ENCODE measurements at regions not wholly inside any gene's neighbourhood (a gene's known extent, or its start where the extent isn't known, plus 50 kb on each side); places are given as distances from the start of the nearest gene placed in this dataset.
"Not testable (repeated sequence)": the region's sequence is repeated elsewhere in the genome, so short reads cannot be mapped to it uniquely, and the experiment has no call there.

DNA sequence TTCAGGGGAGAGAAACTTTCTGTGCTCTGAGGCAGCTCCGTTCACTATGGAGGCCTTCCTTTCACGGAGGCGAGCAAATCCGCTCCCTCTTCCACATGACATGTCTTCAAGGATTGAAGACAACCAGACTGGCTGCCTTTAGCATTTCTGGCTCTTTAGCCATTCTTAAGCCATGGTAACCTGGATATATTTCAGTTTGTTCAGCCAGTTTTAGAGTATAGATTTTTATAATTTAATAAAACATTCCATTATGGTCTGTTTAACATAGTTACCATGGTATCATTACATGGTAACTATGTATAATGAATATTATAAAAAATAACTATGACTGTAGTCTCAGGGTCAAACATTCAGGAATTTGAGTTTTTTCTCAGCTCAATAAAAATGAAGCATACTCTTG lies 54.2 kb upstream of the NFIA start:
- DNase-seq, result no peak

DNA sequence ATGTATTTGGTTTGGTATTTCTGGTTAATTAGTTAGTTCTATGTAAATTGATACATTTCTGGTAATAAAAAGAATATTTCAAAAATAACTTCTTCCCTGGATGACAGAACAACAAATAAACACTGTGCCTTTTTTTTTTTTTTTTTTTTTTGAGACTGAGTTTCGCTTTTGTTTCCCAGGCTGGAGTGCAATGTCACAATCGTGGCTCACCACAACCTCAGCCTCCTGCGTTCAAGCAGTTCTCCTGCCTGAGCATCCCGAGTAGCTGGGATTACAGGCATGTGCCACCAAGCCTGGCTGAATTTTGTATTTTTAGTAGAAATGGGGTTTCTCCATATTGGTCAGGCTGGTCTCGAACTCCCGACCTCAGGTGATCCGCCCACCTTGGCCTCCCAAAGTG lies 64.3 kb upstream of the NFIA start:
- DNase-seq, result not testable (repeated sequence)

DNA sequence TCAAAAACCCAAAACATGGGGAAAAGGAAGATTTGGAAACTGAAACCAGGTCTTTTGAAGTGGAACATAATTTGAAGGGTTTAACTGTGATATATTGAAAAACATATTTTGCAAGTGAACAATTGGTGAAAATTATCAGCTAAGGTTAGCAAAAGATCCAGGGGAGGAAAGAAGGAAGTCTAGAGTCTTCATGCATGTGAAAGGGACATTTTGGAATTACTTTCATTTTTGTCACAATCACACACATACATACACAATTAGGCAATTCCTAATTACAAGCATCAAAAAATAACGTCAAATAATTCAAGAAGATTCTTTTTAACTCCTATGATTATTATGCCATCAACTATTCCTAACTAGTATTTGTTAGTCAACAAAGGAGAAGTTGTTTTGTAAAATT lies 64.7 kb upstream of the NFIA start:
- no peak for DNase-seq

DNA sequence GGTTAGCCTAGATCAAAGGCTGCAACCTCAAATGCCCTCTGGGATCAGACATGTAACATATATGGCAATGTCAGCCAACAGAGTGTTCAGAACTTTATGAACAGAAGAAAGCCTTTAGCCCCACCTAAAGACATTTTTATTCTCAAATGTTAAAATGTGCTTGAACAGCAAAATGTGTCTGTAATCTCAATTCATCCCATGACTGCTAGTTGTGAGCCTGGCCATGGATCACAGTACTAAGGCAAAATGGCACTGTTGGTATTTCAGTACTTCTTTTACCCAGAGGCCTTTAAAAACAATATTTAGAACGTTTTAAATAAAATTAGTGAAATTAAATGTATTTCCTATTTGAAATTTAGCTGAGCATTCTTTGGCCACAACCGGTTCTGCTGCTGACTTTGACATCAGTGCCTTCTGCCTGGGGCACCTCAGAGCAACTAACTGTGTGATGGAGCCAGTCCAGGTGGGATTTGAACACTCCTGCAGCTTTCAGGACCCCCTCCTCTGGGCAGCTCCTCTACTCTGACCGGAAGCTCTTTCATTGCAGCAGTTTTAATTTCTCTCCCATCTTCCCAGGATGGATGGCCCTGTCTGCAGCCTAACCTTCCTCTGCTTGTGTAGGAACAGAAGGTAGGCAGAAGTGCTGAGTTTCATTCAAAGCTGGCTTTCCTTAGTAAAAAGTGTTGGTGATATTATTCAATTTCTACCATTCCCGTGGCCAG lies 68.3 kb upstream of the NFIA start:
- no peak for DNase-seq

DNA sequence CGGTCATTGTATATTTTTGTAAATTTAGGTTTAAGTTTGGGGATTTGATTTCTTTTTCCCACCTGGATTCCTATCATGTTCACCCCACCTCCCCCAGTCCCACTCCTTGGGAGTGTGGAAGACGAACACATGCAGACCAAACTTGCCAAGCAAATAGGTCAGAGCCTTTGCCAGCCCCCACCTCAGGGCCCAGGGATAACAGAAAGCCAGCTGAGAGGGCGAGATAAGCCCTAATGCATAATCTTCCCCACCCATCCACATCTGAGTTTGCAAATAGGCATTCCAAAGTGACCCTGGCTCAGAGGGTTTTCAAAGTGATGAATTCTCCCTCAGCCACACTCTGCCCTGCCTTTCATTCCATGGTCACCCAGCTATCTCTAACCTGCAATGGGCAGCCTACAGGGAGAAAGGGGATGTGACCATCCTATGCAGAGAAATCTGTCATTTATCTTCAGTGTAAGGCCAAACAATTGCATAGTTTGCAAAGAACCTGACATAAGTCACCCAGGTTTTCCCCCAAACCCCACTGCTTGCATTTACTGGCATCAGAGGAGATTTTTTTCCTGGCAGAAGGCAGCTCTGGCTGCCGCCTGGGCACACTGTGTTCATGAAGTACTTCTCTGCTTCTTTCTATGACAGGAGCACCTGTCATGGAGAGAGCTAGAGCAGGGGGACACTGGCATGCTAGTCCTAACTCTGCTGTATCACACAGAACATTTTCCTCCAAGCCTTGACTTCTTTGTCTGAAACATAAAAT lies 69.0 kb upstream of the NFIA start:
- no peak for DNase-seq

DNA sequence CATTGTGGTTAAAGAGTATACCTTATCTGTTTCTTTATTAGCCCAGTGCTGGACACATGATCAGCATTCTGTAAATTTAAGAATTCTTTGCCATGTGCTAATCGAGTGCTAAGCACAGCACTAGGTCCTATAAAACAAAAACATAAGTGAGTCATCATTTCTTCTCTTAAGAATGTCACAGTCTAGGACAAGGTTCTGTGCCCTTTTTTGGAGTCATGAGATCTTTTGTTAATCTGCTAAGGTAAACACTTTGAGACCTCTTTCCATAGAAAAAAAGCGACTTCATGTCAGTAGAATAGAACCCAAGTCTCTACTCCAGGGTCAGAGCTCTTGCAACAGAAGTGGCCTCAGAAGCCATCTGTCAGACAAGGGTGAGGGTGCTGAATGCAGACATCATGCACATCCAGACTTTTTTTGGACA lies 70.0 kb upstream of the NFIA start:
- no peak for DNase-seq

DNA sequence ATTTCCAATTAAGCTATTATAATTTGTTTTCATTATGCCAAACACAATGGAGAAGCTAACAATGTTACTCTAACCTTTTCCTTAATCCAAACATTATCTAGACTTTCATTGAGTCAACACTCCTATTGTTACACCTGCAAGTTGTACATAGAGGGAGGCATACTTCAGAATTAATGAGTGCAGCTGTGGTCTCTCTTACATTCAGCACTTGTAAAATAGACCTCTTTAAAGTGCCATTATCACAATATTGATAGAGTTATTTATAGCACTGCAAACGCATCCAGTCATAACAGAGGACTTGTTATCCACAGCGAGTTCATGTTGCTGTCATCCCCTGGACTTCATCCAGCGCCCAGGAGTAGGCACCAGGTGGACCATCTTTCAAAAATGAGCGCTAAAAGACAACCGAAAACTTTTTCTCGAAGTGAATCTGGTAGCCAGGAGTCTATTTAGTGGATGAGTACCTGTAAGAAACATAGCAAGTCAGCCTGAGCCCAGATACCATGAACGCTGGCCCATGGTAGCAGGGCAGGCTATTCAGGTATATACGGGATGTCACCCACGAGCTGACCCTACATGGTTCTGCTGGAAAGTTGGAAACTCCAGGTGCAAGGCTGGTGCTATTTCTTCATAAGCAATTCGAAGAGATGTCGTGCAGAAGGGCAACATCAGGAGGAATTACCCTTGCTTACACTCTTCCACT lies 70.6 kb upstream of the NFIA start:
- DNase-seq, result no peak

DNA sequence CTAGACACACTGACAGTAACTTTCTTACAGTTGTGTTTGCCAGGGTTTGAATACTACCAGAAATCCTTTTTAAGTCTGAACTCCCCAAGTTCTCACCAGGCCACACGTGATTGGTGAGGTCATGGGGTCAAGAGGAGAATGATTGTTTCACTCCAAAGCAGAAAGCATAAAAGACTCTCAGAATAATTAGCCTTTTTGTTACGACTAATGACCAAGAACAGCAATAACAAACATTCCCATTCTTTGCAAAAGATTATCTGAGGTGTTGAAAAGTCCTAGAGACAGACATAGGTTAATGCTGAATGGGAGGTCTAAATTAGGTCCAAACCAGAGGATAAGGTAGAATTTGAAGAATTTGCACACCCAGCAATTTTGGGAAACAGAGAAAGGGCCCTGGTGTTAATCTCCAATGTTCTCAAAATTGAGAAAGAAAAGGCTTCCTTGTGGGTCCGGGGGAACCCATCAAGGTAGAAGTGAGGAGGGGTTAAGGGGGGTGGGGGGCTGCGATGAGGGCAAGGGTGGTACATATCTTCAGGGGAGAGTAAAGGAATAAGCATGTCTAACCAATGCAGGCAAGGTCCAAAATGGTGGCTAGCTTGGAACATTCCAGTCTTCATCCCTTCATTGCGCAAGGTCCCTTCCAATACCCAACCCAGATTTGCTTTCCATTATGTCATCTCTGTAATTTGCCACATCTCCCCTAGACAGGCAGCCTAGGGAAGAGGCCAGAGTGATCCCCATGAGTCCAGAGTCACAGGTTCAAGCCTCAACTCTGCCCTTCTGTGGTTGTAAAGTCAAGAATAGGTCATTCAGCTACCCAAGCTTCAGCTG lies 74.6 kb upstream of the NFIA start:
- no peak for DNase-seq

DNA sequence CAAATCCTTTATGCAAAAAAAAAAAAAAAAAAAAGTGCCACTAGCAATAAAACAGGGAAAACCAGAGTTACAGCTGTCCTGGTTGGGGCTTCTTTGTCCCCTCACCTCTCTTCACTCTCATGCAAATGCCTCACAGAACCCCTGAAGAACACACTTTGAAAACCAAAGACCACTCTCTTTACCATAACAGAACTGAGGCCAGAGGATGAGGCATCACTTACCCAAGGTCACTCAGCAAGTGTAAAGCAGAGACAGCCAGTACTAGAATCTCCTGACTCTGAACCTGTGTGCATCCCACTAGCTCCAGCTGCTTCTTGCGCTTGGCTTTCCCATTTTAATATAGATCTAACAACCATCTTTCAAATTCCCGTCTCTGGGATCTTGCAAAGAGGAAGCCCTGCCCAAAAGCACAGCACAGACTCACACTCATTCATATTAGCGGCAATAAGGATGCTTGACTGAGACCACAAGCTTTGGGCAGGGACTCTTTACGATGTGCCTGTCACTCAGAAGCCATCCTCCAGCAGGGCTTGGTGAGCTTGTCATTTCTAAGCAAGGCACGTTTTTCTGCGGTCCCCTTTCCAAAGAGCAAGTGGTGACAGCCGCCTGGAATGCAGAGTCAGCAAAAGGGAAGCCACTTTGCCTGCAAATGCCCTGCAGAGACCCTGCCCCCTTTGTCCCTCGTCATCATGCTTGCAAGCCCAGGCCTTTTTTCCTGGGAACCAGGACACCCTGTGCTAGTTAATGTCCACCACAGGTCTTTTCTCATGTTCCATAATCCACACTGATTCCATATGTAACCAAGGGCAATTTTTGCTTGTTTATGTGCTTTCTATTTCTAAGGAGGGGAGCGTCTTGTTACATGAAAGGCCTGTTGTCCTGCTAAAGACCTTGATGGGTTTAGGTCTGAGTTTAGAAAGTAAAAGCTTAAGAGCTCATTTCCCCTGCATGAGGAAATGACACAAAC lies 76.5 kb upstream of the NFIA start:
- DNase-seq, result no peak

DNA sequence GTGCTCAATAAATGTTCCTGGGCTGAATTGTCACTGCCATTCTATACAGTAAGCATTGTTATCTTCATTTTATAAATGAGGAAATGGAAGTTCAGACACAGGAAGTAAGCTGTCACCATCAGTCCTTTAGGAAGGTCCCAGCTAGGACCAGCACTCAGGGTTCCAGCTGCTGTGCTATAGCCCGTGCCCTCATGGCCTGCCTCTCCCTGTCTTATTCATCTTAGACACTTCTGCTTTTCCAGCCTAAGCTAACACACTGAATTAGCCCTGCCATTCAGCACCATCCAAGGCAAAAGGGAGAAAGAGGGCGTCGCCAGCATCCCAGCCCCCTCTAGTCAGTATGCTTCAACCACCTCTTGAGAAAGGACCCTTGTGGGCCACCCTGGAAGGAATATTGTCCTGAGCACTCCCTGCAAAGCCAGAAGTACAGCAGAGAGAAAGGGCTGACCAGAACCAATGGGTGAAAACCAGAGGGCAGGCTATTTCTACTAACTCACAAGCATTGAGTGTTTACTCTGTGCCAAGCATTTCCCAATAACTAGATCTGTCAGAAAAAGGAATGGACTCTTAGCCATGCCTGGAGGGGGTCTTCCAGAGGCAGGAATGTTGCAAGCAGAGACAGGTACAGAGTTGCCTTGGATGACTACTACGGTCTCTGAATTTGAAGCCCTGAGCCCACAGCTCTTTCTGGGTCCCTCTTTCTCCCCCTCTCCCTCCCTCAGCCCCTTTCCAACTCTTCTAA lies 77.9 kb upstream of the NFIA start:
- no peak for DNase-seq

DNA sequence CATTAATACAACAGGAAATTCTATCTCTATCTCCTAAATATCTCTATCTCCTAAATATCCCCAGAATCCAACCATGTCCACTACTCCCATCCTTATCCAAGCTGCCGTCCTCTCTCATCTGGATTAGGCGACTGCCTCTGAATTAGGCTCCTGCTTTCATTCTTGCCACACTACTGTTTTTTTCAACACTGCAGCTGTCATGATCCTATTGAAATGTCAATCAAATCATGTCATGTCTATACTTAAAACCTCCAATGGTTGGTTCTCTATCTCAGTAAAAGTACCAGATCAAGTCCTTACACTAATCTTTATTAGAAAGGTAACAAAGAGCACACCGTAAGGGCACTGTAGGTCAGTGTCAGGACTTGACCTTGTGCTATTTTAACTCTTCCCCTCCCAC lies 82.0 kb upstream of the NFIA start:
- no peak for DNase-seq

DNA sequence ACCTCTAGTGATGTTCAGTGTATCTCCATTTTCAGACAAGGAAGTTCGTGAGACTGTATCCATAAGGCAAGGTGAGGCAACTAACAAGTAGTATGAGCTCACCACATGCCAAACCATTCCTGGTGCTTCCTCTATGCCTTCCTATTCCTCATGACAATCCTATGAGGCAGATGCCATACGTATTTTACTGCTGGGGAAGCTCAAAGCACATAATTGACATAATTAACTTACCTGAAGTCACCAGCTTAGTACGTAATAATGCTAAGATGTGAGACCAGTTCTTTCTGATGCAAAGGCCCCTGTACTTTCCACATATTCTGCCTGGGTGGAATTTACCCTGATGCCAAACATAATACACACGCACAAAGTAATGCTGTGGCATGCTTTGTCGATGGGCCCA lies 83.6 kb upstream of the NFIA start:
- no peak for DNase-seq

DNA sequence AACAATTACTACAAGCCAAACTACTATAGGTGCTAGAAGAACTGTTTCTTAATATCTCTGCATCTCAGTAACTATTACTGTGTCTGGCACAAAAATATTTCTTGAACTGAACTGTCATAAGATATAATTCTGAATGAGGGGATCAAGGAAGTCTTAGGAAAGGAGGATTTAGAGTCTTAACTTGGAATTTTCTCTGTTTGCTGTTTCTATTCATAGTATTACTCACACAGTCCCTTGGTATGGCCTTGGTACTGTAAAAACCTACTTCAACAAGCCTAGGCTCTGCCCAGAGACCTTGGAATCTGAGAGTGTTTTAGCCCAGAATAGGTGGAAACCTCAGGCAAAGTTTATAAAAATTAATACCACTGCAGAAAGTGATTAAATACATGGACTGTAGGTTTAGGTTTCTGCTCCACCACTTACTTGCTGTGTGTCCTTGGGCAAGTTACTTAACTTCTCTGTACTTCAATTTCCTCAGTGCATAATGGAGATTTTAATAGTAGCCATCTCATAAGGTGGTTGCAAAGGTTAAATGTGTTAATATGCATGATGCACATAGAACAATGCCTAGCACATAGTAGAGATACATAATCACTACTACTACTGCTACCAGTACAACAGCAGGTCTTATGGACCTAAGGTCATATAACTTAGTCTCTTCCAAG lies 87.4 kb upstream of the NFIA start:
- DNase-seq, result no peak

DNA sequence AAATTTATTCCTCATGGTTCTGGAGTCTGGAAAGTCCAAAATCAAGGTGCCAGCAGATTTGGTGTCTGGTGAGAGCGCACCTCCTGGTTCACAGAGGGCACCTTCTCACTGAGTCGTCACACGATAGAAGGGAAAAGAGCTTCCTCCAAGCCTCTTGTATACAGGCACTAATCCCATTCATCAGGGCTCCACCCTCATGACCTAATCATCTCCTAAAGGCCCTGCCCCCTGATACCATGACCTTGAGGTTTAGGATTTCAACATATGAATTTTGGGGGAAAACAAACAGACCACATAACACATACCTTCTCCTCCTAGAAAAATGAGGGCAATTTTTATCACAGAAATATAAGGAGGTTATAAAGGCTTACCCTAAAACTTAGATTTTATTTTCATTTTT lies 88.0 kb upstream of the NFIA start:
- DNase-seq, result no peak

DNA sequence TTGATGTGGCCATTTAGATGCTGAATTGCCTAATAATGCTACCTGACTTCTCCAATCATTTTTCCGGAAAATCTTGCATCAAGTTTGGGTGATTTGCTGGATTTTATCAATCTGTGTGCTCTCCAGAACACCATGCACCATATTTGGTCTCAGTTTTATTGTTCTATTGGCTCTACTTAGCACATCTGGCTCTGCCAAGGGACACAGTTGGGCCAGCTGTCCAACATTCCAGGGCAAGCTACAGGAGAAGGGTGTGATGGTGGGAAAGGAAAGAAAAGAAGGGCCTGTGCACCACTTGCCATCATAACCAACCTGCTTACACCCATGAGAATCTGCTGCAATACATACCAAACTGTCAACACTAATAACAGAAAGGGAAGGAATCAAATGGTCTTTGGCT lies 90.2 kb upstream of the NFIA start:
- no peak for DNase-seq

DNA sequence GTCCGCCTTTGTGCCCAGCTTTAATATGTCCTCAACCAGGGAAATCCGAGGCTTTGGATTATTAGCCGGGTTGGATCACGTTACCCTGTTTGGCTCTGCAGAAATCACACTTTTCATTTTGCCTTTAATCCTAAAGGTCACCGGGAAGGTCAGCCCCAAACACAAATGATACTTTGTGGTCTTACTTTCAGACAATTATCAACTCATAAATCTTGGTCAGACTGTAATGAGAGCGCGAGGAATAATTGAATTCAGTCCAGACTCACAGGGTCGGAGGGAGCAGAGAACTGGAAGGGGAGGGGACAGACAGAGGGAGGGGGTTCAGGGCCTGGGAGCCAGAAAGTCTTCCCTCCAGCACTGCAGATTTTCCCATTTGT lies 91.7 kb upstream of the NFIA start:
- no peak for DNase-seq

DNA sequence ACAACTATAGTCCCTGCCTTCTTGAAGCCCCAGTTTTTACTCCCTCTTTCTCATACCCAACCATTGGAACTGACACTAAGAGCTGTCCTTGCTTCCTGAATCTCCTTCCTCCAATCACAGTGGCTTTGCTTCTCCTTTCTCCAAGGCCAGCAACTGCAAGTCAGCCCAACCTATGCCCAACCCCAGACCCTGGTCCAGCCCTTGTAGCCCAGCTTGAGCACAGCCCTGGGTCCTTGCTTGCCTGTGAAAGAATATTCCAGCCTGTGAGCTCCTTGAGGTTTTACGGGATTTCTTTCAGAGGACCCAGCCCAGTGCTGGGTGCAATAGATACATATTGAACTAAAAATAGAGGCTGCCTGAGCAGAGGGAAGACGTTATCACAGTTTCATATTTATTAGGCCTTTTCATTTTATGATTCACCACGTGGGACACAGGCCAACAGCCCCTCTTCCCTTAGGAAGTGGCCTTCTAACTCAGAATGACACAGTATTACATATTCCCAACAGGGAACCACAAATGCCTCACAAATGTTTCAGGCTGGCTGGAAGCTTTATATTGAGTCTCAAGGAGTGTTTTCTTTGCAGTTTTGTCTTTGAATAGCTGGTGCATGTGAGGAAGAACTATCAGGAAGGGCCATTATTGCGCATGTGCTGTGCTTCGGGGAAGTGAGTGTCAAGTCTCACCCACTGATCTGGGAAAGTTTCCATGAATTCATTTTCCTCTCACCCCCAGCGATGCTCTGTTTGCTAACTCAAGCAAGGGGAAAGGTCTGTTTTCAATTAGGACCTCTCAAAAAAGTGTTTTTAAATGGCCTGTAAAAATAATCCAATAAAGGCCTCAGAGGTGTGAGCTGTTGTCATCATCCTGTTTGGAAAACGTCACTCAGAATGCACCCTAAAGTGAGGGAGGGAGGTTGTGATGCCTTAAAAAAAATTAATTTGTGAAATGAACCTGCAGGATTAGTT lies 92.3 kb upstream of the NFIA start:
- DNase-seq, result no peak

DNA sequence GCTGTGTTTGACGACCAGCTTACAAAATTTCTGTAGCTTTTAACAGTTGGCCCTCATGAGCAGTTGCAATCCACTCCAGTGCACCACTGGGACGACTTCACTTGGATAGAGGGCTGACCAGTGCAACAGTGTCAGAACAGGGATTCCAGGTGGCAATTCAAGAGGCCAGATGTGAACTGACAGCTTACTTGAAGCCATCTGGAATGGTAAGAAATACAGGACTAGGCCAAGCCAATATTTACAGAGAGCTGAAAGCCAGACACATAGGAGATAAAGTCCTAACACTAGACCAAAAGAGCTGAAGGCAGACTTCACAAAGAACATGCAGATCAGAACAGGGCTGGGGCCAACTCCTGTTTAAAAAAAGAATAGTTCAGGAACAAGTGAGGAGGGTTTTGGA lies 93.5 kb upstream of the NFIA start:
- no peak for DNase-seq

DNA sequence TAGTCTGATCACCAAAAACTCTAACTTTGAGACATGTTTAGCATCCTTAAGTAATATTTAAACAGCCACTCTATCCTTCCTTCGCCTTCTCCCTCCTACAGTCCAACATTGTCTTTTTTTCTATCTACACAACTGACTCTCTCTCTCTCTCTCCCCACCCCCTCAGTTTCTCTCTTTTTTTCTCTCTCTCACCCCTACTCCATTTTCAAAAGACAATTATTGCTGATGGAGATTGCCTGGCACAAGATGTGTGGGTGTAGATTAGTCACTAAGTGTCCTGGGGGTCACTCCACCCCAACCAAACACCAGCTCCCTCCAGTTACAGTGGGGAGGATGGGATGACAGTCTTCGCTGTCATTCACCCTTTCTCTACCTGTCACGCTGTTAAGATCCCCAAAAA lies 94.5 kb upstream of the NFIA start:
- no peak for DNase-seq

Measured in activated CD4-positive, alpha-beta T cell treated with anti-CD3 and anti-CD28 coated beads, Interleukin-2, amount 50 U/mL, for 48 hours (primary cell).